ENCODE measurements at regions not wholly inside any gene's neighbourhood (a gene's known extent, or its start where the extent isn't known, plus 50 kb on each side); places are given as distances from the start of the nearest gene placed in this dataset.

- Histone ChIP-seq H3K27me3 (ENCODE audit: control insufficient read depth, insufficient read depth, low read length) (no peaks in the 10 kb centered on the region), H3K4me3 (ENCODE audit: low read depth, low read length) (no peak overlapping the region), H3K9me3 (ENCODE audit: control insufficient read depth, insufficient read depth, low read length) (no peaks in the 10 kb centered on the region), H3K27ac (ENCODE audit: low read depth, low read length) (no peak overlapping the region)
- TF ChIP-seq CTCF (IDR thresholded peaks at IDR 0.05; ENCODE audit: low read depth, low read length) = no peak
- ChIA-PET POLR2A (no interaction called here), CTCF (no interaction called here)
- DNase-seq (ENCODE audit: low read depth, low spot score) = no peak
Measured at GRCh38 chr6:40293060-40293459, 294.1 kb downstream of the LRFN2 start.

- POLR2A ChIA-PET = no interaction called here
- no peak overlapping the region for H3K27ac ChIP-seq (ENCODE audit: low read depth, low read length)
- CTCF ChIA-PET = no interaction called here
- H3K9me3 ChIP-seq (ENCODE audit: control insufficient read depth, insufficient read depth, low read length) = no peaks in the 10 kb centered on the region
- no peak overlapping the region for H3K4me3 ChIP-seq (ENCODE audit: low read depth, low read length)
- no peak for DNase-seq (ENCODE audit: low read depth, low spot score)
- no peak for TF ChIP-seq CTCF (IDR thresholded peaks at IDR 0.05; ENCODE audit: low read depth, low read length)
- no peaks in the 10 kb centered on the region for H3K27me3 ChIP-seq (ENCODE audit: control insufficient read depth, insufficient read depth, low read length)
Measured at GRCh38 chr6:40290816-40291215, 296.3 kb downstream of the LRFN2 start.

- no peak for DNase-seq (ENCODE audit: low read depth, low spot score)
- TF ChIP-seq CTCF (IDR thresholded peaks at IDR 0.05; ENCODE audit: low read depth, low read length) = no peak
- Histone ChIP-seq H3K4me3 (ENCODE audit: low read depth, low read length) (no peak overlapping the region), H3K27ac (ENCODE audit: low read depth, low read length) (no peak overlapping the region), H3K9me3 (ENCODE audit: control insufficient read depth, insufficient read depth, low read length) (no peaks in the 10 kb centered on the region), H3K27me3 (ENCODE audit: control insufficient read depth, insufficient read depth, low read length) (no peaks in the 10 kb centered on the region)
- ChIA-PET POLR2A (no interaction called here), CTCF (no interaction called here)
Measured at GRCh38 chr6:40288919-40289318, 298.2 kb downstream of the LRFN2 start.

GRCh38 chr6:40287296-40287850, 299.8 kb downstream of the LRFN2 start:
- TF ChIP-seq CTCF (IDR thresholded peaks at IDR 0.05; ENCODE audit: low read depth, low read length) = no peak
- no peak overlapping the region for H3K27ac ChIP-seq (ENCODE audit: low read depth, low read length)
- ChIA-PET CTCF (no interaction called here), POLR2A (no interaction called here)
- H3K4me3 ChIP-seq (ENCODE audit: low read depth, low read length) = no peak overlapping the region
- H3K9me3 ChIP-seq (ENCODE audit: control insufficient read depth, insufficient read depth, low read length) = no peaks in the 10 kb centered on the region
- no peaks in the 10 kb centered on the region for H3K27me3 ChIP-seq (ENCODE audit: control insufficient read depth, insufficient read depth, low read length)
- no peak for DNase-seq (ENCODE audit: low read depth, low spot score)

- H3K27me3 ChIP-seq (ENCODE audit: control insufficient read depth, insufficient read depth, low read length) = no peaks in the 10 kb centered on the region
- TF ChIP-seq CTCF (IDR thresholded peaks at IDR 0.05; ENCODE audit: low read depth, low read length) = no peak
- H3K27ac ChIP-seq (ENCODE audit: low read depth, low read length) = no peak overlapping the region
- no peaks in the 10 kb centered on the region for H3K9me3 ChIP-seq (ENCODE audit: control insufficient read depth, insufficient read depth, low read length)
- DNase-seq (ENCODE audit: low read depth, low spot score) = no peak
- POLR2A ChIA-PET = no interaction called here
- CTCF ChIA-PET = no interaction called here
- H3K4me3 ChIP-seq (ENCODE audit: low read depth, low read length) = no peak overlapping the region
Measured at GRCh38 chr6:40286721-40287120, 300.4 kb downstream of the LRFN2 start.
